HepG2 (cell line): ENCODE measurements at regions not wholly inside any gene's neighbourhood (a gene's known extent, or its start where the extent isn't known, plus 50 kb on each side); places are given as distances from the start of the nearest gene placed in this dataset.

Source experiments
- ATAC-seq: fragments of 200-7000 bp; cut with Tn5 transposase; 3 replicates; pipeline ENCODE4 v1.9.1; 2020; ENCODE audit warnings: mild to moderate bottlenecking, moderate library complexity
- BruUV-seq: library from RNA; stranded (reverse); fragments of 400-500 nt; replicated peaks from 2 replicates; lab custom pipeline; 2021; lab: Mats Ljungman, UMichigan
- CTCF ChIA-PET: fragments of 300-600 bp; formaldehyde crosslinking; extraction: SDS; loops from one replicate; lab custom pipeline; 2021; ENCODE audit warnings: low total read pairs, inconsistent platforms, low intra/inter-chr PET ratio; lab: Yijun Ruan, JAX
- POLR2A ChIA-PET: fragments of 350-600 bp; sonication (Branson Sonifier 250); formaldehyde crosslinking; loops from one replicate; lab custom pipeline; 2020; ENCODE audit warnings: antibody characterized with exemption, inconsistent platforms; lab: Yijun Ruan, JAX
- DNase-seq: peaks from one replicate; pipeline ENCODE4 v3.0.0-alpha.2; 2015; ENCODE audit warnings: low spot score
- FAIRE-seq: peaks from 3 replicates; lab custom pipeline; 2011; peaks lifted over from hg19 to GRCh38; lab: Jason Lieb, UNC
- H2AFZ ChIP-seq: one replicate; pipeline ENCODE4 v1.6.1; 2011; ENCODE audit warnings: low read length, inconsistent platforms
- H3K27ac ChIP-seq: fragments of 300-600 bp; 3 replicates; pipeline ENCODE4 v1.8.0; 2011; ENCODE audit warnings: mixed run types, mild to moderate bottlenecking, mixed read lengths, low read length, inconsistent platforms; ENCODE audit not compliant: insufficient read depth; ENCODE audit errors: extremely low read length
- H3K27me3 ChIP-seq, 2 experiments: fragments of 200-600 bp in 1 of 2; 2 replicates in 1 of 2; 3 replicates in 1 of 2; pipeline versions ENCODE4 v1.6.0 to v1.8.0; 2011; ENCODE audit warnings: low read length in 2 of 2, mild to moderate bottlenecking in 2 of 2, moderate library complexity in 2 of 2, inconsistent platforms in 1 of 2; ENCODE audit not compliant: insufficient read depth in 2 of 2, control insufficient read depth in 1 of 2
- H3K36me3 ChIP-seq, 2 experiments: fragments of 200-600 bp in 1 of 2; replicated peaks in 1 of 2; 2 replicates in 1 of 2; 3 replicates in 1 of 2; pipeline versions ENCODE4 v1.5.1 to v1.8.0; 2011; ENCODE audit warnings: low read length in 2 of 2, inconsistent platforms in 1 of 2; ENCODE audit not compliant: insufficient read depth in 2 of 2, control insufficient read depth in 1 of 2
- H3K4me1 ChIP-seq: 2 replicates; pipeline ENCODE4 v1.5.1; 2012; ENCODE audit warnings: low read length, inconsistent platforms; ENCODE audit not compliant: insufficient read depth
- H3K4me2 ChIP-seq: 2 replicates; pipeline ENCODE4 v1.6.0; 2011; ENCODE audit warnings: low read depth, low read length, inconsistent platforms
- H3K4me3 ChIP-seq, 3 experiments: fragments of 200-600 bp in 1 of 3; sonication (generic), shearing (Covaris generic) in 1 of 3; replicated peaks in 1 of 3; 2 replicates each; pipeline ENCODE4 v1.5.1; 2011 to 2016; ENCODE audit warnings: low read length in 3 of 3, inconsistent platforms in 2 of 3, low read depth in 2 of 3, mild to moderate bottlenecking in 2 of 3, control low read depth in 1 of 3, mixed read lengths in 1 of 3; ENCODE audit not compliant: insufficient read depth in 1 of 3
- H3K79me2 ChIP-seq: one replicate; pipeline ENCODE4 v1.6.1; 2011; ENCODE audit warnings: low read length, inconsistent platforms; ENCODE audit not compliant: insufficient read depth
- H3K9ac ChIP-seq: 2 replicates; pipeline ENCODE4 v1.6.0; 2011; ENCODE audit warnings: mild to moderate bottlenecking, low read depth, low read length, inconsistent platforms; ENCODE audit not compliant: insufficient read depth
- H3K9me3 ChIP-seq: 2 replicates; pipeline ENCODE4 v1.5.1; 2012; ENCODE audit warnings: mild to moderate bottlenecking, low read length
- H4K20me1 ChIP-seq: 2 replicates; pipeline ENCODE4 v1.6.0; 2011; ENCODE audit warnings: inconsistent platforms, mild to moderate bottlenecking, low read length, moderate library complexity; ENCODE audit not compliant: insufficient read depth
- FOXA1 ChIP-seq, 2 experiments: fragments of 450-650 bp in 1 of 2; sonication (generic) in 1 of 2; formaldehyde crosslinking in 1 of 2; IDR thresholded peaks; 2 replicates each; pipeline versions ENCODE4 v1.4.0 to v1.6.1; 2016 to 2020; ENCODE audit warnings: missing genetic modification reagents in 1 of 2
- RARG ChIP-seq: sonication (generic); formaldehyde crosslinking; IDR thresholded peaks from 2 replicates; pipeline ENCODE4 v1.4.0; 2020; ENCODE audit warnings: low read depth, mild to moderate bottlenecking, missing genetic modification reagents
- ZKSCAN8 ChIP-seq: IDR thresholded peaks from 2 replicates; pipeline ENCODE4 v1.6.1; 2016; ENCODE audit warnings: borderline replicate concordance, missing genetic modification reagents, missing compliant biosample characterization
- ZNF12 ChIP-seq: sonication (generic); formaldehyde crosslinking; IDR thresholded peaks from 2 replicates; pipeline ENCODE4 v1.5.0; 2020; ENCODE audit warnings: missing genetic modification reagents
- ZNF282 ChIP-seq: fragments of 450-650 bp; IDR thresholded peaks from 2 replicates; pipeline ENCODE4 v1.6.1; 2018; ENCODE audit not compliant: partially characterized antibody
- WGBS: methylation state at CpG from one replicate; pipeline ENCODE4 v1.1.6; 2017; ENCODE audit warnings: low lambda C conversion rate; 5-methylcytosine and 5-hydroxymethylcytosine counted together
- in situ Hi-C: cut with HindIII; loops from 2 replicates; pipeline ENCODE4 v1.10.0; 2017; ENCODE audit warnings: low pct_unique_long_range_greater_than_20kb; ENCODE audit not compliant: extremely low pct_ligation_motif_present
- intact Hi-C: fragments of 100-400 bp; cut with micrococcal nuclease; formaldehyde crosslinking; loops from one replicate; pipeline ENCODE4 v1.10.0; 2022; ENCODE audit not compliant: unreplicated experiment
- TF ChIP-seq, protein P1 (sequence below): sonication (generic); formaldehyde crosslinking; IDR thresholded peaks from 2 replicates; pipeline ENCODE4 v1.9.0; 2021; ENCODE audit warnings: missing genetic modification reagents, borderline replicate concordance
- TF ChIP-seq, protein P2 (sequence below): sonication (generic); formaldehyde crosslinking; IDR thresholded peaks from 2 replicates; pipeline ENCODE4 v1.4.0; 2020; ENCODE audit warnings: missing genetic modification reagents
- TF ChIP-seq, protein P3 (sequence below): sonication (generic); formaldehyde crosslinking; IDR thresholded peaks from 2 replicates; pipeline ENCODE4 v1.4.0; 2020; ENCODE audit warnings: mild to moderate bottlenecking, missing genetic modification reagents
- TF ChIP-seq, protein P4 (sequence below): IDR thresholded peaks from 2 replicates; pipeline ENCODE4 v1.6.1; 2016; ENCODE audit warnings: mild to moderate bottlenecking, missing biosample characterization, missing genetic modification reagents

DNA sequence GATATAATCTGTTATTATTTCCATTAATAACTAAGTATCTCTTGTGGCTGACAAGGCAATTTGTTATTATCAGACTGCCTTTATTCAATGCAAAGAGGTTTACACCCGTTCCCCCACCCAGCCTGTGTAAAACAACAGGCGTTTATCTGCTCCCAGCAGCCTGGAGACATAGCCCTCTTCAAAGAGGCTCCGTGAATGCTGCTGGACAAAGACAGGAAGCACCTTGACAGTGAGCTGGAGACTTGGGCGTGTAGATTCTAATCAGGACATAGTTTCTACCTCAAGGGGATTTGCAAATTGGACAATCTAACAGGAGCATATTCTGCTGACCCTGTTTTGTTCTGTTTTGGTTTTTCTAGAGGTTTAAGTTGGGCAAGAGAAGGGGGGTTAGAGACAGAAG is 733.0 kb upstream of the KIRREL3 start (continued):
- TF ChIP-seq, protein P1, sequence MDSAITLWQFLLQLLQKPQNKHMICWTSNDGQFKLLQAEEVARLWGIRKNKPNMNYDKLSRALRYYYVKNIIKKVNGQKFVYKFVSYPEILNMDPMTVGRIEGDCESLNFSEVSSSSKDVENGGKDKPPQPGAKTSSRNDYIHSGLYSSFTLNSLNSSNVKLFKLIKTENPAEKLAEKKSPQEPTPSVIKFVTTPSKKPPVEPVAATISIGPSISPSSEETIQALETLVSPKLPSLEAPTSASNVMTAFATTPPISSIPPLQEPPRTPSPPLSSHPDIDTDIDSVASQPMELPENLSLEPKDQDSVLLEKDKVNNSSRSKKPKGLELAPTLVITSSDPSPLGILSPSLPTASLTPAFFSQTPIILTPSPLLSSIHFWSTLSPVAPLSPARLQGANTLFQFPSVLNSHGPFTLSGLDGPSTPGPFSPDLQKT (CRISPR knock-in tag): no peak
- TF ChIP-seq ZNF282 (no peak), ZNF12 (CRISPR knock-in tag) (no peak), ZKSCAN8 (CRISPR knock-in tag) (no peak), RARG (CRISPR knock-in tag) (no peak), FOXA1 (IDR thresholded peaks at IDR 0.05) (no peak), FOXA1 (CRISPR knock-in tag; IDR thresholded peaks at IDR 0.05) (no peak)
- TF ChIP-seq, protein P2, sequence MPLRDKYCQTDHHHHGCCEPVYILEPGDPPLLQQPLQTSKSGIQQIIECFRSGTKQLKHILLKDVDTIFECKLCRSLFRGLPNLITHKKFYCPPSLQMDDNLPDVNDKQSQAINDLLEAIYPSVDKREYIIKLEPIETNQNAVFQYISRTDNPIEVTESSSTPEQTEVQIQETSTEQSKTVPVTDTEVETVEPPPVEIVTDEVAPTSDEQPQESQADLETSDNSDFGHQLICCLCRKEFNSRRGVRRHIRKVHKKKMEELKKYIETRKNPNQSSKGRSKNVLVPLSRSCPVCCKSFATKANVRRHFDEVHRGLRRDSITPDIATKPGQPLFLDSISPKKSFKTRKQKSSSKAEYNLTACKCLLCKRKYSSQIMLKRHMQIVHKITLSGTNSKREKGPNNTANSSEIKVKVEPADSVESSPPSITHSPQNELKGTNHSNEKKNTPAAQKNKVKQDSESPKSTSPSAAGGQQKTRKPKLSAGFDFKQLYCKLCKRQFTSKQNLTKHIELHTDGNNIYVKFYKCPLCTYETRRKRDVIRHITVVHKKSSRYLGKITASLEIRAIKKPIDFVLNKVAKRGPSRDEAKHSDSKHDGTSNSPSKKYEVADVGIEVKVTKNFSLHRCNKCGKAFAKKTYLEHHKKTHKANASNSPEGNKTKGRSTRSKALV (CRISPR knock-in tag): no peak
- TF ChIP-seq, protein P3, sequence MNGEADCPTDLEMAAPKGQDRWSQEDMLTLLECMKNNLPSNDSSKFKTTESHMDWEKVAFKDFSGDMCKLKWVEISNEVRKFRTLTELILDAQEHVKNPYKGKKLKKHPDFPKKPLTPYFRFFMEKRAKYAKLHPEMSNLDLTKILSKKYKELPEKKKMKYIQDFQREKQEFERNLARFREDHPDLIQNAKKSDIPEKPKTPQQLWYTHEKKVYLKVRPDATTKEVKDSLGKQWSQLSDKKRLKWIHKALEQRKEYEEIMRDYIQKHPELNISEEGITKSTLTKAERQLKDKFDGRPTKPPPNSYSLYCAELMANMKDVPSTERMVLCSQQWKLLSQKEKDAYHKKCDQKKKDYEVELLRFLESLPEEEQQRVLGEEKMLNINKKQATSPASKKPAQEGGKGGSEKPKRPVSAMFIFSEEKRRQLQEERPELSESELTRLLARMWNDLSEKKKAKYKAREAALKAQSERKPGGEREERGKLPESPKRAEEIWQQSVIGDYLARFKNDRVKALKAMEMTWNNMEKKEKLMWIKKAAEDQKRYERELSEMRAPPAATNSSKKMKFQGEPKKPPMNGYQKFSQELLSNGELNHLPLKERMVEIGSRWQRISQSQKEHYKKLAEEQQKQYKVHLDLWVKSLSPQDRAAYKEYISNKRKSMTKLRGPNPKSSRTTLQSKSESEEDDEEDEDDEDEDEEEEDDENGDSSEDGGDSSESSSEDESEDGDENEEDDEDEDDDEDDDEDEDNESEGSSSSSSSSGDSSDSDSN (CRISPR knock-in tag): no peak

- ChIA-PET CTCF (no interaction called here), POLR2A (no interaction called here)
- Histone ChIP-seq H3K79me2 (no peaks in the 10 kb centered on the region), H3K27me3 (no peaks in the 10 kb centered on the region; a peak in 1 of 5 replicates), H3K9ac (no peak overlapping the region), H4K20me1 (no peaks in the 10 kb centered on the region), H3K4me3 (no peak overlapping the region), H2AFZ (no peak overlapping the region), H3K36me3 (no peaks in the 10 kb centered on the region), H3K9me3 (peaks cover 63% of the 10 kb centered on the region), H3K4me1 (no peaks in the 10 kb centered on the region), H3K27ac (no peak overlapping the region), H3K4me2 (no peak overlapping the region)
- BruUV-seq: no TSS peak
- no peak for FAIRE-seq
- intact Hi-C loops (no loop called here), in situ Hi-C loops (no loop called here)
- no peak for ATAC-seq
- WGBS: 2% methylated on average over 1 of the region's 1 CpG
- TF ChIP-seq, protein P4, sequence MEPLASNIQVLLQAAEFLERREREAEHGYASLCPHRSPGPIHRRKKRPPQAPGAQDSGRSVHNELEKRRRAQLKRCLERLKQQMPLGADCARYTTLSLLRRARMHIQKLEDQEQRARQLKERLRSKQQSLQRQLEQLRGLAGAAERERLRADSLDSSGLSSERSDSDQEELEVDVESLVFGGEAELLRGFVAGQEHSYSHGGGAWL (CRISPR knock-in tag): no peak
- no peak for DNase-seq
Observed at GRCh38 chr11:127726367-127726766, 725.8 kb upstream of the KIRREL3 start.
